Fibroblast of villous mesenchyme (primary cell): ENCODE measurements at regions not wholly inside any gene's neighbourhood (a gene's known extent, or its start where the extent isn't known, plus 50 kb on each side); places are given as distances from the start of the nearest gene placed in this dataset.

Experiments used
- DNase-seq: peaks from one replicate; pipeline ENCODE4 v3.0.0-alpha.2; 2010; ENCODE audit warnings: low read depth
- H3K4me3 ChIP-seq: 2 replicates; pipeline ENCODE4 v1.5.1; 2011; ENCODE audit warnings: low read depth, mild to moderate bottlenecking, low read length
- CTCF ChIP-seq: IDR thresholded peaks from 2 replicates; pipeline ENCODE4 v1.5.1; 2012; ENCODE audit warnings: low read depth, mild to moderate bottlenecking, low read length; ENCODE audit not compliant: insufficient read depth

DNA sequence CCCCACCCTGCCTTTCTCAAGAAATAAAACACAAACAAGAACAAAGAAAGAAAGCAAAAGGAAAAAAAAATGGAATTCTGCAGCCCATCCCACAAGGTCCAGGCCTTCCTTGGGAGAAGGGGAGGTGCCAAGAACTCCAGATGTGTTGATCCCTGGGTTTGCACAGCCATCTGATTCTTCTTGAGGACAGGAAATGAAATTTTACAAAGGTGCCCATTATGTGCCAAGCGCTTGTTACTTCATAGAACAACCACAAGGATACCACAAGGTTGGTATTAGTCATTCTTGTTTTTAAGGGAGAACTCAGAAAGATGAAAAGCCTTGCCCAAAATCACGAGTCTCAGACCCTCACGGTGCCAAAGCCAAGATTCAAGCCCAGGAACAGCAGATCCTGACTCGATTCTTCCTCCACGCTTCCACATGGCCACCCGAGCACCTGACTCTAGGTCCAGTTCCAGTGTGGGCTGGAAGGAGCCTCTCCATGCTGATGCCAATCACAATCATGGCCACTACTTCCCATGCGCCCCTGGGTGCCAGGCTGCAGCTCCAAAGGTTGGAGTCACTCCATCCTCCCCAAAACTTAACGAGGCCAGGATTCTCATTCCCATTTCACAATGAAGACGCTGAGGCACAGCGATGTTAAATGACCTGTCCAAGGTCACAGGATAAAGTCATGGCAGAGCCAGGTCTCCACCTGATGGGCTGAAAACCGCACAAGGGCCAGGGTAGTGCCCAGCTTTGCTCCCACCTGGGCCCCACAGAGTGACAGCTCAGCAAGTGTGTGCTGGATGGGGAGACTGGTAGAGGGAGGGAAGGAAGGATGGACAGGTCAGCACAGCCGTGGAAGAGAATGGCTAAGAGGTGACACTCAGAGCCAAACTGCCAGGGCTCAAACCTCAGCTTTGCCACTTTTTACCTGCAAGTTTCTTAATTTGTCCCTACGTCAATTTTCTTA lies 66.7 kb upstream of the TOP1 start:
- no peak for TF ChIP-seq CTCF
- H3K4me3 ChIP-seq: no peak overlapping the region
- no peak for DNase-seq

DNA sequence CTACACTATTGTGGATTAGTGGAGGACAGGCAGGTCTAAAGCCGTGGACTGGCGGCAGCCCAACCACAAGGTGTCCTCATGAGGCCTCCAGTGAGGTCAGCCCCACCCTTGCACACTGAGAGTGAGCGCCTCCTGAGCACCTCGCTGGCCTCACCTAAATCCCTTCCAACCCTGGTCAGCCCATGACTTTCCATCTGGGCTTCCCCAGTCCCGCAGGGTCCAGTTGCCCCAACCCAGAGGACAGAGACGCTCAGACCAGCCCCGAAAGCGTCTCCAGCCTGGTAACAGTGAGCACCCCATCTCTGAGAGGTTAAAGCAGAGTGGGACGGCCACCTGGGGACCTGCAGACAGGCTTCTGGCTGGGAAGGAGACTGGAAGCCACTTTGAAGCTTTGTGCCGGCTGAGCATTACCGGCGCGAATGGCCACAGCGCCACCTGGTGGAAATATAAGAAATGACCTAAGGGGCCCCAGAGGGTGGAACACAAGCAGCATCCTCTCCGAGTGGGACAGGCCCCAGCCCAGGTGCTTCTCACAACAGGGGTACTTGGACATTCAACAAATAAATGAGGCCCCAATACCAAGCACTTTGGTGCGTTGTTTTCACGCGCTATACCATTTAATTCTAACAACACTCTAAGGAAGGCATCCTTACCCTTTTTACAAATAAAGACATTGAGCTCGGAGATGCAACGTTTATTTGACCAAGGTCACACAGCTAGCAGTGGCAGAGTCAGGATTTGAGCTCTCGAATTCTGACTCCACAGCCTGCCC lies 65.7 kb upstream of the TOP1 start:
- DNase-seq: peak; percentile 64
- no peak overlapping the region for H3K4me3 ChIP-seq
- TF ChIP-seq CTCF: peak; percentile 80

- no peak for TF ChIP-seq CTCF
- H3K4me3 ChIP-seq: no peak overlapping the region
- DNase-seq: no peak
Observed at GRCh38 chr20:40963505-40963845, 65.1 kb upstream of the TOP1 start.

DNA sequence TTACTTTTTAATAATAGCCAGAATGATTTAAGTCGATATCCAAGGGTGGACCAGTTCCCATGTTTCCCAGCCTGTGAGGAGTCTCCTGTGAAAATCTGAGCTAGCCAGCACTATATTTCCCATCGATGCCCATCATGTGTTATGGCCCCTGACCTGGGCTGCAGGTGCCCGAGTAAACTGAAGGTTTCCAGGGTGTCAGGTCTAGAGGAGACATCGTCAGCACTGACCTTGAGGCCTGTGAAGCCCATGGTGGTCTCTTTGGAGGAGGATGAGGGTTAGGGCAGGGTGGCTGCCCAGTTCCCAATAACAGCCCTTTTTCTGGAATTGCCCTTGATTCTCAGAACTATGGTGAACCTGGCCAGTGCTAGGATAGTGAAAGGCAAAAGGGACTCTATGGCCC lies 63.0 kb upstream of the TOP1 start:
- TF ChIP-seq CTCF: no peak
- H3K4me3 ChIP-seq: no peak overlapping the region
- DNase-seq: no peak

DNA sequence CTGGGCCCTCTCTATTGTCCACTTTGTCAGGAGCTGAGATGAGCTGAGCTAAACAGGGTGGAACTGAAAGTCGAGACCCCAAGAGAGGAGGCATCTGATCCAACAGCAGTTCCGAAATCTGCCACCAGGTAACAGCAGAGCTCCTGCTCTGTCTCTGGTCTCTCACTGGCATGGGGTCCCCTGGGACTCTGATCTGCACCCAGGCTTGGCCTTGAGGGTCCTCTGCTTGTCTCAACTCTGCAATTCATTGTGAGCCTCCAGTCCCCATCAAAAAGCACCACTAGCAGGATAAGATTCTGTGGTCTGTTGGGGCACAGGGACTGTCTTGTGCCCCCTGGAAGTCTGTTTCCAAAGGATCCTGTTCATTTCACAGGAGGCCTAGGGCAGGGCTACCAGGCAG lies 62.5 kb upstream of the TOP1 start:
- H3K4me3 ChIP-seq: no peak overlapping the region
- no peak for DNase-seq
- peak; percentile 48 for TF ChIP-seq CTCF

DNA sequence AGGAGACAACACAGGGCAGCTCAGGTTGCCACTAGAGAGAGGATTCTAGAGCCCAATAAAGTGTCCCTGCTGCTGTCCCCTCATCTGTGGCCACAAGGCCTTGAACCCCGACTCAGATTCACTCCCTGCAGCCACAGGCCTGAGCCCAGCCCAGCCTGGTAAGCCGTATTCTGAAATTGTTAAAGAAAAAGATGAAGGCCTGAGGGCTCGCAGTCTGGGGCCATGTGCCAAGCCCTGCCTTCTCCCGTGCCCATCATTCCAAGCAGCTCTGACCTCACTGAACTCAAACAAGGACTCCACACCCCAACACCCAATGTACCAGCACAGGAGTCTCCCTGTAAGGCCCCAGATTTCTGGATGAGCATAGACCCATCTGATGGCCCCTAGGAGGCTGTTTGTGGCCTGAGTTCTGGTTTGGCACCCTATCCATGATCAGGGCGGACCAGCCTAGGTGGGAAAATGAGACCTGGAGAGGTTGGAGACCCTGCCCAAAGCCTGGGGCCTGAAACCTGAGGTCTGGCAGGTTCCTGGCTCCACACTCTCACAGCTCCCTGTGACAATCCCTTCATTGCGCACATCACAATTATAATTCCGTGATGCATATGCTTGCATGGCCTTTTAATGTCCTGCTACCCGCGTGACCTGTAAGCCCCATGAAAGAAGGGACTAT lies 62.0 kb upstream of the TOP1 start:
- no peak for TF ChIP-seq CTCF
- DNase-seq: no peak
- H3K4me3 ChIP-seq: no peak overlapping the region
